ENCODE measurements at regions not wholly inside any gene's neighbourhood (a gene's known extent, or its start where the extent isn't known, plus 50 kb on each side); places are given as distances from the start of the nearest gene placed in this dataset.
"Not testable (repeated sequence)": the region's sequence is repeated elsewhere in the genome, so short reads cannot be mapped to it uniquely, and the experiment has no call there.

DNA sequence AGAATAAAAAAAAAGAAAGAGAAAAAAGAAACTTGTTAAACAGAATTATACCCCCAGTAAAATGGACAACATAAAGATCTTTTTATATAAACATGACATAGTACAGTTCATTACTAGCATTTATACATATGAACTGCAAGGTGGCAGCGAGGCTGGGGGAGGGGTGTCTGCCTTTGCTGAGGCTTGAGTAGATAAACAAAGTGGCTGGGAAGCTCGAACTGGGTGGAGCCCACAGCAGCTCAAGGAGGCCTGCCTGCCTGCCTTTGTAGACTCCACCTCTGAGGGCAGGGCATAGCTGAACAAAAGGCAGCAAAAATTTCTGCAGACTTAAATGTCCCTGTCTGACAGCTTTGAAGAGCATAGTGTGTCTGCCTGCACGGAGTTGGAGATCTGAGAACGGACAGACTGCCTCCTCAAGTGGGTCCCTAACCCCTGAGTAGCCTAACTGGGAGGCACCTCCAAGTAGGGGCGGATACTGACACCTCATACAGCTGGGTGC is 108.9 kb upstream of the SNX7 start:
- TF ChIP-seq CTCF, POLR2A (IDR thresholded peaks at IDR 0.05): not testable (repeated sequence)

Data from adrenal gland (tissue), 5 donors.